ENCODE measurements at regions not wholly inside any gene's neighbourhood (a gene's known extent, or its start where the extent isn't known, plus 50 kb on each side); places are given as distances from the start of the nearest gene placed in this dataset.
A peak's percentile ranks its signal among the peaks of the same experiment; 100 is the strongest.
"Not testable (repeated sequence)": the region's sequence is repeated elsewhere in the genome, so short reads cannot be mapped to it uniquely, and the experiment has no call there.

DNA sequence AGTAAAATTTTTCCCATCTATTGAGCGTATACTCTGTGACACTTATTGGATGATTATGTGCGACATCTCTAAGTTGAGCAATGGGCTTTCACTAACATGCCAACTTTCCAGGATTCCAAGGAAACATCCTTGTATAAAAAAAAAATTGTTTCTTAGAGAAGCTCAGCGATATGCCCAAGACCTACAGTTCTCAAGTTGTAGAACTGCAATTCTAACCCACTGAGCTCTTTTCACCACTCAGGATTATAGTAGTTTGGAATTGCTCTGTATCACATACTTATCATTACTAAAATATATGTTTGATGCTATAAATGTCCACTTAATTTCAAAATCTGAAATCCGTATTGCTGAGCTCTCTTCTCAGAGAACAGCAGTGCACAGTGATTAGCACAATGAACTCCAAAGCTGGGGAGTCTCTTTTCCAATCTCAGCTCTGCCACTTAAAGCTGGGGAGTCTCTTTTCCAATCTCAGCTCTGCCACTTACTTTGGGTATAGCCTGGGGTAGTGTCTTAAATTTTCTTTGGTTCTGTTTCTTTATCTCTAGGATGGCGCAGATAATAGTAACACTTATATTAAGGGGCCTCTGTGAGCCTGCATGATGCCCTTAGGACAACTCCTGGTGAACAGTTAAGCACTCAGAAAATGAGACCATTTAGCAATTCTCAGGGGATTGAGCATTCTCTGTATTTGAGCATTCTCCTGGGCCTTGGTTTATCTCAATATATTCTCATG, 1722.2 kb upstream of the AGA start:
- DNase-seq = no peak

GRCh38 chr4:179165000-179165738, 1722.9 kb upstream of the AGA start:
- DNase-seq = no peak

DNA sequence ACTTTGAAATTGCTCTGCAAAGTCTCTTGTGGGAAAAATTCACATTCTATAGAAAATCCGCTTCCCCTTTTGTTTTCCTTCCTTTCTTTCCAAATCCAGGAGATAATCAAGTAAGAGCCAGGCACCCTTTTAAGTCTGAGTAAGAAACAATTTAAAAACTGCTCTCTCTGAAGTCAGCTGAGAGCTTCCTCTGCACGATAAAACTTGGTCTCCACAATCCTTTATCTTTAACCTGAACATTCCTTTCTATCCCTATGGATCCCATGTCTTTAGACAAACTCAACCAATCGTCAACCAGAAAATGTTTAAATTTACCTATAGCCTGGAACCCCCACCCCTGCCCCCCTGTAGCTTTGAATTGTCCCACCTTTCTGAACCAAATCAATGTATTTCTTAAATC, 1723.6 kb upstream of the AGA start:
- DNase-seq = no peak

- DNase-seq = not testable (repeated sequence)
Observed at GRCh38 chr4:179170308-179170707, 1728.1 kb upstream of the AGA start.

- DNase-seq = no peak
Observed at GRCh38 chr4:179182741-179183140, 1740.5 kb upstream of the AGA start.

DNA sequence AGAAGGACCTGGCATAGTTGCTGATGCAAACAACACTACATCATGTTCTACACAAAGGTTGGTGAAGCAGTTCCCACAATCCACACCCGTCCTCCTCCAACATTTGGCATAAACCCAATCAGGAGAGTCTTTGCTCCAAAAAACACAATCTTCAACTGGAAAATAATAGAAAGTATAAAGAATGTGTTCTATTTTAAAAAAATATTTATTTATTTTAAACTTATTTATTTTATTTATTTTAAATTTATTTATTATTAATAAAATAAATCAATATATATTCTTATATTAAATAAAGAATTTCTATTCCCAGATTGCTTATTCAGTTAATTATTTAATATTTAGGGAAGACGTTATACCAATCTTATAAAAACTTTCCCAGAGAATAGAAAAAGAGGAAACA, 1753.7 kb upstream of the AGA start:
- DNase-seq = no peak

- no peak for DNase-seq
Observed at GRCh38 chr4:179196511-179196910, 1754.3 kb upstream of the AGA start.

- no peak for DNase-seq
Observed at GRCh38 chr4:179200681-179201080, 1758.4 kb upstream of the AGA start.

DNA sequence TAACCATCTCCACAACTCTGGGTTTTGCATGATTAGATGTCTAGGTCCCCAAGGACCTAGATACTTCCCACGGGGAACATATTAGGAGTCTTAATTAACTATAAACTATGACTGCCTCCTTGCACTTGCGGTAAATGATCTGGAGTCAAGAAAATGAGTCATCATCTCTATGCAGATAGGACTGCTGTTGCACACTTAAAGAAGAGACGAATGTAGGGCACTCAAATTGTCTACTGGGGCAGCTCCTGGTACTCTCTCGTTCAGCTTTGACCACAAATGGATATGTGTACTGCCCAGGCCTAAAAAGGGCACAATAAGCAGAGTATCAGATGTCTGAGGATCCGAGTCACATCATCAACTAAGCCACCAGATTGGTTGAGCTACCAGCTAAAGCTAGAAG, 1783.4 kb upstream of the AGA start:
- DNase-seq = no peak

DNA sequence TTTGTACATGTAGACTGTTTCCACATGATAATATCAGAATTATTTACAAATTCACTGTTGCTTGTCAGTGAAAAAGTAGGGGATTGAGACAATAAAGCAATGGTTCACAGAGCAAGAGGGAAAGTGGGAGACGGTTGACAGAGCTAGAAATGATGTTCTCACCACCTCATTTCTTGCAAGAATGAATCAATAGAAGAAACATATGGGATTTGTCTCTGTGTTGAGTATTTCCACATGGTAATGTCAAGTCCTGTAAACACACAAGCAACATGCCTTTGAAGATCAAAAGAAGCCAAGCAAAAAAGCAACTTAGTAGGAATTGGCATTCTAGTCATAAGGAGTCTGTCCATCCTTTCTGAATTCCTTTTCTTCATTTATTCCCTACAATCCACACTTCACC, 1806.6 kb upstream of the AGA start:
- no peak for DNase-seq

DNA sequence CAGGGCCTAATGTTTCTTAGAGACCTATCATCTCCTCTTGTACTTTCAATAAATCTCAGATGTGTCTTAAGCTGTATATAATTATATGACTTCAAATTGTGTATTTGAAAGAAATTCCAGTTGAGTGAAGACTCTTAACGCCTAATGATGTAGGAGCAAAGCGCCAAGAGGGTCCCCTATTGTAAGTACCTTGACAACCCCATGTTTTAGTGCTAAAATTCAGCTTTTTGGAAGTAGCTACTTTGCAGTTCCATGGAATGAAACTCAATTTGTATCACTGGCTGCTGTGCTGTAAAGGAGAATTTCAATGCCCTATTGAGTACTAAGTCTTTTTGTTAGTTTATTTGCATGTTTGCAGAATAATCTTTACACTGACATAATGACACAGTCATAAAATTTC, 1826.6 kb upstream of the AGA start:
- no peak for DNase-seq

DNA sequence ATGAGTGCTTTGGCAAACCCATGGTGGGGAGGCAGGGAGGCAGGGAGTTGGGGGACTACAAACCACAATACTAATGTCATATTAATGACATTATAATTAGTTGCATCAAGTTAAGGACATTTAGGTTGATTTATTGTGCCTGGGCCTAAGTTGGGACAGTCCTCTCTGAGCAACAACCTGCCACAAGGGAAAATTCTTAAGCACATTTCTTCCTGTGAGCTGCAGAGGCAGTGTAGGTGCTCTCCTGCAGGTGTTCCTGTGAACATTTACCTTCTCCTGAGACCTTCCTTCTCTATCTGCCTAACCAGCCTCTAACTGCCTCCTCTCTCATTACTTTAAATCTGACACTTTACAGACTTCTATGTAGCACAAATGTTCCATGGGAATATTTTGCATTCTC, 1830.0 kb upstream of the AGA start:
- DNase-seq = no peak

DNA sequence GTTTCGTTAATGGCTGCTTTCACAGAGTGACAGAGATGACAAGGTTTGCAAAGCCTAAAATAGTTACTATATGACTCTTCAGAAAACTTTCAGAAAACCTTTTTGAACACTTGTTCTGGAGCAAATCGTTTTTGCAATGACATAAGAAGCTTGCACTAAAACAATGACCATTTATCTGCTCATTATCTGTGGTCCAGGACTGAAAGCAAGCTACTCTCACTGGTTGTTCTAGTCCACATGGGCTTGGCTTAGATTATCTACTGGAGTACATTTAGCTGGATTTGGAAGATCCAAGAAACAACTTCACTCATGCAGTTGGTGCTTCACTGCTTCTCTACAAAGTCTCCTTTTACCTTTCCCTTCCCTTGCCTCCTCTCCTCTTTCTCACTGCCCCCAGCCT, 1836.4 kb upstream of the AGA start:
- no peak for DNase-seq

- DNase-seq = no peak
Observed at GRCh38 chr4:179285696-179286095, 1843.5 kb upstream of the AGA start.

- no peak for DNase-seq
Observed at GRCh38 chr4:179291657-179292056, 1849.4 kb upstream of the AGA start.

GRCh38 chr4:179292468-179292867, 1850.2 kb upstream of the AGA start:
- DNase-seq = no peak

GRCh38 chr4:179307297-179308136, 1865.3 kb upstream of the AGA start:
- peak; percentile 12 for DNase-seq

DNA sequence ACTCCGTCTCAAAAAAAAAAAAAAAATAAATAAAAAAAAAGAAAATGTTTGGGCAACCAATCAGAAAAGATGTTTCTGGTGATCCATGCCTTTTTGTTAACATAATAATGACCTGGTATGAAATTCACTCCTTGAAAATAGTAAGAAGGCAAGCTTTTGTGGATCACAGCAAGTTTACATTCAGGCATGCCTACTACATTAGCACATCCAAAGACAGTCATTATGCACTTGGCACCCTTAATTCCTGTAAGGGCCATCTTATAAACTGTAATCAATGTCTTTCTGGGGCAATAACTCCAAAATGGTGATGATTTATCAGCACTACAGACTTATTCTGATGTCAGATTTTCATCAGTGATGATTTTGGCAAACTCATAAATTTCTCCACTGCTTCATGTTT, 1871.6 kb upstream of the AGA start:
- DNase-seq = no peak

GRCh38 chr4:179325181-179325580, 1882.9 kb upstream of the AGA start:
- no peak for DNase-seq

- DNase-seq = no peak
Observed at GRCh38 chr4:179328627-179329026, 1886.4 kb upstream of the AGA start.

GRCh38 chr4:179331362-179331761, 1889.1 kb upstream of the AGA start:
- DNase-seq = no peak

DNA sequence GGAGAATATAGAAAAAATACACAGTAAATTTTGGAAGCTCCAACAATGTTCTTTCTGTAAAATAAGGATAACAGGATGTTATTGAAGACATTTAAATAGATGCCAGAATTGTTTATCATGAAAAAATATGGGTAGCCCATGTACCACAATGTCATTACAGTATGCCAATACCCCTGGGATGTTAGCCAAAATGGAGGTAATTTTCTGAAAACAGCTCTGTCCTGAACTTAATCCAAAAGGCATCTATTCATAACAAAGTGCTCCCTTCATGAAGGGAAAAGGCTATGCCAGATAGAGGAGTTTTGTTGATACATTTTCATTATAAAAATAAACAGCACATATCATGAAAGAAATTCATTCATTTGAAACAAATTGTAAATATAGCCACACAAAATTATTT, 1902.6 kb upstream of the AGA start:
- DNase-seq = no peak

GRCh38 chr4:179352221-179352620, 1910.0 kb upstream of the AGA start:
- no peak for DNase-seq

DNA sequence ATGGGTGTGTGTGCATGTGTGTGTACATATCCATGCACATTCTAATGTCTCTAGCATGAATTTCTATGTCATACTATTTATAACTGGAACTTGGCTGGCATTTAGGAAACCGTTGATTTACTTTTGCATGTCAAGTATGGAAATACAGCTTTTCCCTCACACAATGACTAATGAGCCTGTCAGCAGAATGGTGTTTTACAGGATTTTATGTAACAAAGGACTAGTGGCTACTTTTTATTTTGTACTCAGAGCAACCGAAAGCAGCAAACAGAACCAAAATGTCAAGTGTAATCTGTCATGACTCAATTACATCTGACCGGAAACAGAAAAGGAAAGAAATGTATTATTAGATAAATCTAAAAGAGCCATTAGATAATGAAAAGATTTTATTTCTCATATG, 1911.5 kb upstream of the AGA start:
- no peak for DNase-seq

All from CD4-positive, alpha-beta T cell treated with Interleukin-10 for 1 hour (primary cell).